ENCODE measurements at regions not wholly inside any gene's neighbourhood (a gene's known extent, or its start where the extent isn't known, plus 50 kb on each side); places are given as distances from the start of the nearest gene placed in this dataset.
"Not testable (repeated sequence)": the region's sequence is repeated elsewhere in the genome, so short reads cannot be mapped to it uniquely, and the experiment has no call there.

DNA sequence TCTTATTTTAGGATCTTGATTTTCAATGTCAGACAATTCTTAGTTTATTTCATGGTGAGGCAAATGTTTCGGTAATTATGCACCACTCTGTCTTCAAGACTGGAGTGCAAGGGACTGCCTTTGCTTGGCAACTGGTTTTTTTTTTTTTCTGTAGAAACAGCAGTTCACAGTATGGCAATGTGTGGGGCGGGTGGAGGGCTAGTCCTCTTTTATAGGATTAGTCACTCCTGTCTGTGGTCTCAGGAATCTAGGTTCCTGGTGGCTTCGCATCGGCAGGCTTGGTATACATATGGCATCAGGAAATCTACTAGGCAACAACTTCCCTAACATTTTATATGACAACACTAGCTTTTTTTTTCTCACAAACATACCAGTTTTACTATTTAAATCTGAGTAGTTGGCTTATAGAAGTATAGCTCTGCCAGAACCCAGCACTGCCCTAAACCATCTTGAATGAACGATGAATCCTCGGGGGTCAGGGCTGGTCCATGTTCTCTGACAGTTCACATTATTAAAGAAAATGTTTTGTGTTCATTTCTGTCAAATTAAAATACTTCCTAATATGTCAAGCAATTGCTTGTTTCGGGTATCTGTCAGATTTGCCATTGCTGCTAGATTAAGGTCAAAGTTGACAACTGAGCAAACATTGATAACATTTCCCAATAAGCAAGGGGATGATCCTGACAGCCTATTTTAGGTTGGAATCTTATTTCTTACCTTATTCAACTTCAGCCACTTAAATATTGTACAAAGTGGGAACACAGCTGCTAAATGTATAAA, 289.7 kb upstream of the VSTM2A start:
- no peak for DNase-seq (ENCODE audit: low spot score)

GRCh38 chr7:54253036-54253373, 289.2 kb upstream of the VSTM2A start:
- DNase-seq (ENCODE audit: low spot score), result no peak

DNA sequence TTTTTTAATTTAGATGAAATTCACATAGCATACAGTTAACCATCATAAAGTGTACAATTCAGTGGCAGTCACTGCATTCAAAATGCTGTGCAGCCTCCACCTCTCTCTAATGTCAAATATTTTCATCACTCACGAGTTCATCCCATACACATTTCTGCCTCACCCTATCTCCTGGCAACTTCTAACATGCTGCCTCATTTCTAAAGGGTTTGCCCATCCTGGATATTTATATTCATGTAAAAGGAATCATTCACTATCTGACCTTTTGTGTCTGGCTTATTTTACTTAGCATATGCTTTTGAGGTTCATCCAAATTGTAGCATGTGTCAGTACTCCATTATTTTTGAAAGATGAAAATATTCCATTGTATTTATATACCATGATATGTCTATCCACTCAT, 286.9 kb upstream of the VSTM2A start:
- DNase-seq (ENCODE audit: low spot score), result no peak

DNA sequence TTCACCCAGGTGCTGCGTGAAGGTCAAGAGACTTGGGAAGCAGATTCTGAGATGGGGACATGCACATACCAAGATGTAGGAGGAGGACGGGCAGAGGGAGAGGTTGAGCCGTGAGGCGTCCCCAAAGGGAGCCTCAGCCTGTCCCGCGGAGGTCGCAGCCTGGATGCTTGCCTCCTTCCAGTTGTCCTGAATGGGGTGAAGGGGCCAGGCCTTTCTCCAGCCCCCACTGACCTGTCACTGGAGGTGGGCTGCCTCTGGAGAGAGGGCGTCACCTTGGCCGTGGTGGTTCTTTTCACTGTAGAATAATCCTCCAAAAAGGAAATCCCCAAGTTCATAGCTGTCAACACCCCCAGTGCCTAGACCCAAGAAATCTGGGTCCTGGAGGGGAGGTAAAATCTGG, 283.0 kb upstream of the VSTM2A start:
- DNase-seq (ENCODE audit: low spot score), result no peak

DNA sequence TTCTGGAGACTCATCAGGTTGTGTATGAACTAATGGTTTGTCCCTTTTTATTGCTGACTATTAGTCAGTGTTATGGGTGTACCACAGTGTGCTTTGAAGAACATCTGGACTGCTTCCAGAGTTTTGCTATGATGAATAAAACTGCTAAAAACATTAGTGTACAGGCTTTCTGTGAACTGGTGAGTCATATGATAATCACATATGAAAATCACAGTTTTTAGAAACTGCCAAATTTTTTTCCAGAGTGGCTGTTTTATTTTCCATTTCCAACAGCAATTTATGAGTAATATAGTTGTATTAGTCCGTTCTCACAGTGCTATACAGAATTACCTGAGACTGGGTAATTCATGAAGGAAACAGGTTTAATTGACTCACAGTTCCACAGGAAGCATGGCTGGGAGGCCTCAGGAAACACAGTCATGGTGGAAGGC, 281.2 kb upstream of the VSTM2A start:
- DNase-seq (ENCODE audit: low spot score), result no peak

GRCh38 chr7:54278847-54279246, 263.3 kb upstream of the VSTM2A start:
- no peak for DNase-seq (ENCODE audit: low spot score)

- DNase-seq (ENCODE audit: low spot score), result no peak
Measured at GRCh38 chr7:54292171-54292925, 249.8 kb upstream of the VSTM2A start.

- no peak for DNase-seq (ENCODE audit: low spot score)
Measured at GRCh38 chr7:54299426-54299825, 242.7 kb upstream of the VSTM2A start.

GRCh38 chr7:54315955-54316354, 226.2 kb upstream of the VSTM2A start:
- DNase-seq (ENCODE audit: low spot score), result not testable (repeated sequence)

GRCh38 chr7:54326592-54327167, 215.5 kb upstream of the VSTM2A start:
- no peak for DNase-seq (ENCODE audit: low spot score)

DNA sequence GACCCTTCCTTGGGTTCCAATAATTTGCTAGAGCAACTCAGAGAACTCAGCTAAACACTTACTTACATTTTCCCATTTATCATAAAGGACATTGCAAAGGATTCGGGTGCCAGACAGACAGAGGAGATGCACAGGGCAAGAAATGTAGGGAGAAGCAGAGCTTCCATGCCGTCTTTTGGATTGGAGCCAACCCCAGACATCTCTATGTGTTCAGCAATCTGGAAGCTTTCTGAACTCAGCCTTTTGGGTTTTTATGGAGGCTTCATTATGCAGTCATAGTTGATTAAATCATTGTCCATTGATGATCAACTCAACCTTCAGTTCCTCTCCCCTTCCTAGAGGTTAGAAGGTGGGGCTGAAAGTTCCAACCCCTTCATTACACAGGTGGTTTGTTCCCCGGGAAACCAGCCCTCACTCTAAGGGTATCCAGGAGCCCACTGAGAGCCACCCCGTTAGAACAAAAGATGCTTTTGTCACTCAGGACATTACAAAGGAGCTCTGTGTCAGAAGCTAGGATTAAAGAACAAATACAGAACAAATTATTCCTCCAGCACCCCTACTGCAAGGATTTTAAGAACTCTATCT, 211.9 kb upstream of the VSTM2A start:
- no peak for DNase-seq (ENCODE audit: low spot score)

GRCh38 chr7:54331311-54331710, 210.9 kb upstream of the VSTM2A start:
- no peak for DNase-seq (ENCODE audit: low spot score)

- DNase-seq (ENCODE audit: low spot score), result no peak
Measured at GRCh38 chr7:54332301-54332700, 209.9 kb upstream of the VSTM2A start.

GRCh38 chr7:54333952-54334351, 208.2 kb upstream of the VSTM2A start:
- no peak for DNase-seq (ENCODE audit: low spot score)

DNA sequence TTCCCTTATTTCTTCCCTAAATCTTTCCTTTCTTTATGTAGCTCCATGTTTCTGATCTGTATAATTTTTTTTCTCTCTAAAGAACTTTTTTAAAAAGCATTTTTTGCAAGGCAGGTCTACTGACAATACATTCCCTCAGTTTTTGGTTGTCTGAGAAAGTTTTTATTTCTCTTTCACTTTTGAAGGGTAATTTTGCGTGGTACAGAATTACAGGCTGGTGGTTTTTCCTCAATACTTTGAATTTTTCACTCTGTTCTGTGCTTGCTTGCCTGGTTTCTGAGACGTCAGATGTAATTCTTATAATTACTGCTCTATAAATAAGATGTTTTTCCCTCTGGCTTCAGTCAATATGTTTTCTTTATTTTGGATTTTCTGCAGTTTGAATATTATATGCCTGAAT, 205.4 kb upstream of the VSTM2A start:
- no peak for DNase-seq (ENCODE audit: low spot score)

DNA sequence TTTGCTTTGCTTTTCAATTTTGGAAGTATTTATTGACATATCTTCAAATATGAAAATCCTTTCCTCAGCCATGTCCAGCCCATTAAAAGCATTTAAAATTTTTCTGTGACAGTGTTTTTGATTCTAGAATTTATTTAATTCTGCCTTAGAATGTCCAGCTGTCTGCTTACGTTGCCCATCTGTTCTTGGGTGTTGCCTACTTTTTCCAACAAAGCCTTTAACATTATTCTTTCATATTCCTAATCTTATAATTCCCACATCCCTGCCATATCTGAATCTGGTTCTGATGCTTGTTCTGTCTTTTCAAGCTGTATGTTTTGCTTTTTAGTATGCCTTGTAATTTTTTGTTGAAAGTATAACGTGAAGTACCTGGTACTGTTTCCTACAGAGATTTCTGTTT, 204.7 kb upstream of the VSTM2A start:
- no peak for DNase-seq (ENCODE audit: low spot score)

GRCh38 chr7:54338319-54338718, 203.9 kb upstream of the VSTM2A start:
- no peak for DNase-seq (ENCODE audit: low spot score)

- DNase-seq (ENCODE audit: low spot score), result no peak
Measured at GRCh38 chr7:54339073-54339472, 203.1 kb upstream of the VSTM2A start.

DNA sequence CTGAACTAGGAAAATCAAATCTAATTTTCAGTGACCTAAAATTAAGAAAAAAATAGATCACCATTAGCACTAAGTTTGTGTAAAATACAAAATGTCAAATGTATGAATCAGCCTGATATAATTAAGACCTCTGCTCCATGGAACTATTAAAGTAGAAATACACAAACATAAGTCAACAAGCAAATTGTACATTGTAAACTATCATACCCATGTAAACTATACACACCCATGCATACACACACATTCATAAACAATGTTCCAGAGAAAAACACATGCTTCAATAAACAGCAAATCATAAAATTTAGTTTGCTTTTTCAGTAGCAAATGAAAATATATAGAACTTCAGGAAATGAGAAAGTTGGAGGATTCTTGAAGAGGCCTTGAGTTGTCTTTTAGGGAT, 199.7 kb upstream of the VSTM2A start:
- DNase-seq (ENCODE audit: low spot score), result no peak

GRCh38 chr7:54343511-54343910, 198.7 kb upstream of the VSTM2A start:
- no peak for DNase-seq (ENCODE audit: low spot score)

- no peak for DNase-seq (ENCODE audit: low spot score)
Measured at GRCh38 chr7:54345746-54346145, 196.4 kb upstream of the VSTM2A start.

- DNase-seq (ENCODE audit: low spot score), result no peak
Measured at GRCh38 chr7:54349229-54349628, 192.9 kb upstream of the VSTM2A start.

DNA sequence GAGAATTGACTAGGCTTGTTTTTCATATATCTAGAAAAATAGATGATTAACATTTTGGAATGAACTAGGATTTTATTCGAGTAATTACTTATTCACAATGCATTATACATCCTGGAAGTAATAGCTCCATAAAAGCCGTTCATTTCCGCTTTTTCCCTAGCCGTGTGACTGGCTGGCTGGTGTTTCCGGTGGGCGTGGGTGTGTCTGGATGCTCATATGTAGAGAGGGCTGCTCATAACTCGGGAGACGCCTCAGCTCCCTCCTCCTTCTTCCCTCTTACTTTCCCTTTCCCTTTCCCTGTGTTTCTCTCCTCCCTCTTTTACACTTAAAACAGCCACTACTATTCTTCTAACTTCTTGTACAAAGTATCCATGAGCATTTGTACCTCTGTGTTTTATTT, 187.7 kb upstream of the VSTM2A start:
- no peak for DNase-seq (ENCODE audit: low spot score)
